GM23248 (cell line): ENCODE measurements at regions not wholly inside any gene's neighbourhood (a gene's known extent, or its start where the extent isn't known, plus 50 kb on each side); places are given as distances from the start of the nearest gene placed in this dataset.
"Not testable (repeated sequence)": the region's sequence is repeated elsewhere in the genome, so short reads cannot be mapped to it uniquely, and the experiment has no call there.

Experiments used
- DNase-seq: peaks from one replicate; pipeline ENCODE4 v3.0.0-alpha.2; 2015
- H2AFZ ChIP-seq: fragments of 200-600 bp; sonication (generic); 2 replicates; pipeline ENCODE4 v1.6.1; 2016; ENCODE audit warnings: antibody characterized with exemption
- H3F3A ChIP-seq: fragments of 200-600 bp; sonication (generic); 2 replicates; pipeline ENCODE4 v1.6.1; 2016; ENCODE audit warnings: mild to moderate bottlenecking, antibody characterized with exemption, mixed run types; ENCODE audit not compliant: insufficient read depth
- H3K27ac ChIP-seq: fragments of 200-600 bp; sonication (generic); 2 replicates; pipeline ENCODE4 v1.5.1; 2016; ENCODE audit warnings: mild to moderate bottlenecking
- H3K27me3 ChIP-seq: fragments of 200-600 bp; sonication (generic); replicated peaks from 2 replicates; pipeline ENCODE4 v1.6.1; 2016; ENCODE audit warnings: mild to moderate bottlenecking; ENCODE audit not compliant: insufficient read depth
- H3K36me3 ChIP-seq: fragments of 200-600 bp; sonication (generic); 2 replicates; pipeline ENCODE4 v1.6.1; 2016; ENCODE audit warnings: low read depth, mild to moderate bottlenecking
- H3K4me1 ChIP-seq: fragments of 200-600 bp; sonication (generic); 2 replicates; pipeline ENCODE4 v1.6.1; 2016; ENCODE audit warnings: mild to moderate bottlenecking; ENCODE audit not compliant: insufficient read depth
- H3K4me2 ChIP-seq: fragments of 200-600 bp; sonication (generic); one replicate; pipeline ENCODE4 v1.6.1; 2016; ENCODE audit warnings: mild to moderate bottlenecking; ENCODE audit not compliant: unreplicated experiment
- H3K4me3 ChIP-seq: fragments of 200-600 bp; sonication (generic); 2 replicates; pipeline ENCODE4 v1.5.1; 2016; ENCODE audit warnings: mild to moderate bottlenecking
- H3K79me2 ChIP-seq: fragments of 200-600 bp; sonication (generic); 2 replicates; pipeline ENCODE4 v1.6.1; 2016; ENCODE audit warnings: mild to moderate bottlenecking; ENCODE audit not compliant: insufficient read depth
- H3K9ac ChIP-seq: fragments of 200-600 bp; sonication (generic); 2 replicates; pipeline ENCODE4 v1.6.1; 2016; ENCODE audit warnings: mild to moderate bottlenecking
- H3K9me2 ChIP-seq: fragments of 200-600 bp; sonication (generic); 2 replicates; pipeline ENCODE4 v1.6.1; 2016; ENCODE audit warnings: mixed run types, mild to moderate bottlenecking, moderate library complexity; ENCODE audit not compliant: insufficient read depth
- H3K9me3 ChIP-seq: fragments of 200-600 bp; sonication (generic); one replicate; pipeline ENCODE4 v1.6.1; 2017; ENCODE audit warnings: low read depth
- H4K20me1 ChIP-seq: fragments of 200-600 bp; sonication (generic); 2 replicates; pipeline ENCODE4 v1.6.0; 2016; ENCODE audit not compliant: insufficient read depth
- EZH2 ChIP-seq: fragments of 200-600 bp; sonication (generic); IDR thresholded peaks from 2 replicates; pipeline ENCODE4 v1.6.1; 2018; ENCODE audit warnings: antibody characterized with exemption, mild to moderate bottlenecking; ENCODE audit not compliant: insufficient read depth, poor library complexity, severe bottlenecking
- EZH2phosphoT487 ChIP-seq: fragments of 200-600 bp; sonication (generic); IDR thresholded peaks from 2 replicates; pipeline ENCODE4 v1.6.1; 2018; ENCODE audit warnings: antibody characterized with exemption, moderate library complexity, mild to moderate bottlenecking, low read depth; ENCODE audit not compliant: insufficient read depth
- WGBS, 2 experiments: methylation state at CpG; one replicate each; pipeline ENCODE4 v1.1.6; 2015 to 2017; ENCODE audit warnings: low lambda C conversion rate in 2 of 2, low coverage in 1 of 2; ENCODE audit errors: missing lambda C conversion rate in 2 of 2; 5-methylcytosine and 5-hydroxymethylcytosine counted together
- in situ Hi-C: fragments of 300-500 bp; cut with MboI; formaldehyde crosslinking; loops from 2 replicates; pipeline ENCODE4 v1.15.0; 2020

- in situ Hi-C loops: no loop called here
These were observed 73.7 kb downstream of the GADD45G start for GRCh38 chr9:89678396-89679015.

GRCh38 chr9:89679016-89679415, 74.2 kb downstream of the GADD45G start:
- in situ Hi-C loops: no loop called here
- Histone ChIP-seq H3K9me2 (no peaks in the 10 kb centered on the region), H3K27ac (no peak overlapping the region)

More at GRCh38 chr9:89678396-89679015, 73.7 kb downstream of the GADD45G start:
- WGBS, 2 experiments: 49% methylated on average over 10 of the region's 10 CpGs
- Histone ChIP-seq H3K79me2 (no peaks in the 10 kb centered on the region), H3F3A (no peaks in the 10 kb centered on the region), H3K27ac (no peak overlapping the region), H3K27me3 (no peaks in the 10 kb centered on the region), H3K4me1 (no peaks in the 10 kb centered on the region), H3K9me3 (no peaks in the 10 kb centered on the region), H3K9me2 (no peaks in the 10 kb centered on the region), H3K4me2 (no peak overlapping the region), H3K9ac (no peak overlapping the region), H4K20me1 (no peaks in the 10 kb centered on the region), H3K4me3 (no peak overlapping the region), H3K36me3 (no peaks in the 10 kb centered on the region), H2AFZ (no peak overlapping the region)
- DNase-seq: no peak
- no peak for TF ChIP-seq EZH2
- no peak for TF ChIP-seq EZH2phosphoT487

GRCh38 chr9:89679581-89679980, 74.8 kb downstream of the GADD45G start:
- WGBS, 2 experiments: 48 to 53% methylated on average over 3 of the region's 3 CpGs
- Histone ChIP-seq H3K9ac (no peak overlapping the region), H3K79me2 (no peaks in the 10 kb centered on the region), H4K20me1 (no peaks in the 10 kb centered on the region), H3K27me3 (no peaks in the 10 kb centered on the region), H3F3A (no peaks in the 10 kb centered on the region), H3K27ac (no peak overlapping the region), H3K36me3 (no peaks in the 10 kb centered on the region), H3K4me3 (no peak overlapping the region), H3K9me3 (no peaks in the 10 kb centered on the region), H3K4me1 (no peaks in the 10 kb centered on the region), H3K4me2 (no peak overlapping the region), H3K9me2 (no peaks in the 10 kb centered on the region), H2AFZ (no peak overlapping the region)
- DNase-seq: no peak
- TF ChIP-seq EZH2 (no peak), EZH2phosphoT487 (no peak)
- in situ Hi-C loops: no loop called here

More at GRCh38 chr9:89679016-89679415, 74.2 kb downstream of the GADD45G start:
- 58 to 63% methylated on average over 9 of the region's 9 CpGs for WGBS, 2 experiments
- H3K79me2 ChIP-seq: no peaks in the 10 kb centered on the region
- no peak for DNase-seq
- no peak overlapping the region for H2AFZ ChIP-seq
- no peaks in the 10 kb centered on the region for H3K36me3 ChIP-seq
- H3K4me1 ChIP-seq: no peaks in the 10 kb centered on the region
- H4K20me1 ChIP-seq: no peaks in the 10 kb centered on the region
- H3F3A ChIP-seq: no peaks in the 10 kb centered on the region
- no peaks in the 10 kb centered on the region for H3K9me3 ChIP-seq
- no peak overlapping the region for H3K9ac ChIP-seq
- H3K4me2 ChIP-seq: no peak overlapping the region
- no peaks in the 10 kb centered on the region for H3K27me3 ChIP-seq
- no peak for TF ChIP-seq EZH2
- no peak for TF ChIP-seq EZH2phosphoT487
- H3K4me3 ChIP-seq: no peak overlapping the region

GRCh38 chr9:89680547-89681467, 76.0 kb downstream of the GADD45G start:
- no peaks in the 10 kb centered on the region for H3F3A ChIP-seq
- no peaks in the 10 kb centered on the region for H3K79me2 ChIP-seq
- 77 to 88% methylated on average over 19 to 38 of the region's 42 CpGs for WGBS, 2 experiments
- H4K20me1 ChIP-seq: no peaks in the 10 kb centered on the region
- TF ChIP-seq EZH2 (no peak), EZH2phosphoT487 (no peak)
- H3K4me3 ChIP-seq: no peak overlapping the region
- no peaks in the 10 kb centered on the region for H3K9me3 ChIP-seq
- no peak overlapping the region for H3K4me2 ChIP-seq
- no peaks in the 10 kb centered on the region for H3K9me2 ChIP-seq
- no peaks in the 10 kb centered on the region for H3K27me3 ChIP-seq
- no peak for DNase-seq
- H3K27ac ChIP-seq: no peak overlapping the region
- H2AFZ ChIP-seq: no peak overlapping the region
- in situ Hi-C loops: no loop called here
- no peaks in the 10 kb centered on the region for H3K36me3 ChIP-seq
- H3K4me1 ChIP-seq: no peaks in the 10 kb centered on the region
- no peak overlapping the region for H3K9ac ChIP-seq

- H3K9ac ChIP-seq, H3K9me2 ChIP-seq, DNase-seq, H3K4me1 ChIP-seq, H3F3A ChIP-seq, H3K9me3 ChIP-seq, H3K4me3 ChIP-seq, H2AFZ ChIP-seq, H3K79me2 ChIP-seq, H3K36me3 ChIP-seq, in situ Hi-C loops, H3K27me3 ChIP-seq, H3K27ac ChIP-seq, H3K4me2 ChIP-seq, H4K20me1 ChIP-seq: not testable (repeated sequence)
- WGBS, 2 experiments: 86 to 93% methylated on average over 5 to 17 of the region's 17 CpGs
These were observed 76.7 kb downstream of the GADD45G start for GRCh38 chr9:89681468-89681859.
